Epithelial cell of proximal tubule (primary cell): ENCODE measurements at regions not wholly inside any gene's neighbourhood (a gene's known extent, or its start where the extent isn't known, plus 50 kb on each side); places are given as distances from the start of the nearest gene placed in this dataset.

Experiments
- DNase-seq: peaks from one replicate; pipeline ENCODE4 v3.0.0-alpha.2; 2011; ENCODE audit warnings: low read depth
- H3K4me3 ChIP-seq: 2 replicates; pipeline ENCODE4 v1.5.1; 2011; ENCODE audit warnings: low read depth, mild to moderate bottlenecking, low read length
- CTCF ChIP-seq: conservative IDR thresholded peaks from 2 replicates; pipeline ENCODE4 v1.5.1; 2012; ENCODE audit warnings: low read depth, mild to moderate bottlenecking, low read length

GRCh38 chr3:150110097-150110496, 139.4 kb upstream of the PFN2 start:
- H3K4me3 ChIP-seq = no peak overlapping the region
- DNase-seq = no peak
- TF ChIP-seq CTCF = no peak

GRCh38 chr3:150107429-150108175, 136.9 kb upstream of the PFN2 start:
- TF ChIP-seq CTCF = no peak
- no peak overlapping the region for H3K4me3 ChIP-seq
- no peak for DNase-seq

GRCh38 chr3:150106740-150107428, 136.2 kb upstream of the PFN2 start:
- no peak for TF ChIP-seq CTCF
- DNase-seq = no peak

GRCh38 chr3:150105886-150106612, 135.4 kb upstream of the PFN2 start:
- H3K4me3 ChIP-seq = no peak overlapping the region
- no peak for TF ChIP-seq CTCF
- no peak for DNase-seq

More at GRCh38 chr3:150106740-150107428, 136.2 kb upstream of the PFN2 start:
- H3K4me3 ChIP-seq = no peak overlapping the region

- no peak overlapping the region for H3K4me3 ChIP-seq
- no peak for DNase-seq
- TF ChIP-seq CTCF = no peak
Measured at GRCh38 chr3:150105025-150105424, 134.3 kb upstream of the PFN2 start.

GRCh38 chr3:150104564-150104963, 133.9 kb upstream of the PFN2 start:
- TF ChIP-seq CTCF = no peak
- no peak for DNase-seq
- no peak overlapping the region for H3K4me3 ChIP-seq
